ENCODE measurements at regions not wholly inside any gene's neighbourhood (a gene's known extent, or its start where the extent isn't known, plus 50 kb on each side); places are given as distances from the start of the nearest gene placed in this dataset.

DNA sequence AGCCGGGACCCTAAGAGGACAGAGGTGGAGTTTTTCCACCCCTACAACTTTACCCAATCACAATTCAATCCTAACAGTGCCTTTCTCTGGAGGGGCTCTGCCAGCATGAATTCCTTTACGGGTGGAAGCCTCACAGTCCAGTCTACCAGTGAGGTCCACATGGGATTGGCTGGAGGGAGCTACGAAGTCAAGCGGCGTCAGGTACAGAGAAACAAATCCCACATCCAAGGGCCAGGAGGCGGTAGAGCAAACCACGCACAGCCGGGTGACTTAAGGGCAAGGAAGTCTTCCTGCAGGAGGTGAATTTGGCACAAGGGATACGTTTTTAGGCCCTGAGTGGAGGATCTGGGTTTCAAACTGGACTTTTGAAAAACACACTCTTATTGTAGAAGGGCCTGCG is 199.6 kb downstream of the UQCRFS1 start:
- Histone ChIP-seq H3K36me3 (no peaks in the 10 kb centered on the region), H3K4me1 (no peaks in the 10 kb centered on the region), H3K27ac (no peak overlapping the region), H3K4me3 (no peak overlapping the region), H3K9me3 (no peaks in the 10 kb centered on the region), H3K27me3 (peaks cover 0 to 14% of the 10 kb centered on the region in 2 donors)
- TF ChIP-seq, protein P1, sequence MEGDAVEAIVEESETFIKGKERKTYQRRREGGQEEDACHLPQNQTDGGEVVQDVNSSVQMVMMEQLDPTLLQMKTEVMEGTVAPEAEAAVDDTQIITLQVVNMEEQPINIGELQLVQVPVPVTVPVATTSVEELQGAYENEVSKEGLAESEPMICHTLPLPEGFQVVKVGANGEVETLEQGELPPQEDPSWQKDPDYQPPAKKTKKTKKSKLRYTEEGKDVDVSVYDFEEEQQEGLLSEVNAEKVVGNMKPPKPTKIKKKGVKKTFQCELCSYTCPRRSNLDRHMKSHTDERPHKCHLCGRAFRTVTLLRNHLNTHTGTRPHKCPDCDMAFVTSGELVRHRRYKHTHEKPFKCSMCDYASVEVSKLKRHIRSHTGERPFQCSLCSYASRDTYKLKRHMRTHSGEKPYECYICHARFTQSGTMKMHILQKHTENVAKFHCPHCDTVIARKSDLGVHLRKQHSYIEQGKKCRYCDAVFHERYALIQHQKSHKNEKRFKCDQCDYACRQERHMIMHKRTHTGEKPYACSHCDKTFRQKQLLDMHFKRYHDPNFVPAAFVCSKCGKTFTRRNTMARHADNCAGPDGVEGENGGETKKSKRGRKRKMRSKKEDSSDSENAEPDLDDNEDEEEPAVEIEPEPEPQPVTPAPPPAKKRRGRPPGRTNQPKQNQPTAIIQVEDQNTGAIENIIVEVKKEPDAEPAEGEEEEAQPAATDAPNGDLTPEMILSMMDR (IDR thresholded peaks at IDR 0.05) = no peak
- no peak for TF ChIP-seq POLR2A (IDR thresholded peaks at IDR 0.05)
- no peak for TF ChIP-seq POLR2AphosphoS5 (IDR thresholded peaks at IDR 0.05)
- intact Hi-C loops (cut with DNase I; ENCODE audit: low total_unique reads) = no loop called here
- no peak for DNase-seq (ENCODE audit: low spot score in 2 of 2)

DNA sequence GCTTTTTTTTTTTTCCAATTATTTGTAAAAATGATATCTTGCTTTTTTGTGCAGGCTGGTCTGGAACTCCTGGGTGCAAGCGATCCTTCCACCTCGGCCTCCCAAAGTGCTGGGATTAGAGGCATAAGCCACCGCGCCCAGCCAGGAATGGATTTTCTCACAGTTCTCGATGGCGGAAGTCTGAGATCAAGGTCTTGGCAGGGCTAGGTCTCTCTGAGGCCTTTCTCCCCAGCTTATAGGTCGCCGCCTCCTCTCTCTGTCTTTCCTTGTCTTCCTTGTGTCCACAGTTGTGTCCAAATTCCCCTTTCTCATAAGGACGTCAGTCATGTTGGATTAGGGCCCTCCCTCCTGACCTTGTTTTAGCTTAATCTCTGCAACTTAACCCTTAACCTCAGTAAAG is 200.5 kb downstream of the UQCRFS1 start:
- Histone ChIP-seq H3K27ac (no peak overlapping the region), H3K9me3 (no peaks in the 10 kb centered on the region), H3K4me1 (no peaks in the 10 kb centered on the region), H3K4me3 (no peak overlapping the region), H3K36me3 (no peaks in the 10 kb centered on the region), H3K27me3 (peaks cover 0 to 14% of the 10 kb centered on the region in 2 donors)
- DNase-seq (ENCODE audit: low spot score in 2 of 2) = no peak
- TF ChIP-seq, protein P1 (IDR thresholded peaks at IDR 0.05) = no peak
- TF ChIP-seq POLR2A (IDR thresholded peaks at IDR 0.05) (no peak), POLR2AphosphoS5 (IDR thresholded peaks at IDR 0.05) (no peak)
- intact Hi-C loops (cut with DNase I; ENCODE audit: low total_unique reads) = no loop called here

DNA sequence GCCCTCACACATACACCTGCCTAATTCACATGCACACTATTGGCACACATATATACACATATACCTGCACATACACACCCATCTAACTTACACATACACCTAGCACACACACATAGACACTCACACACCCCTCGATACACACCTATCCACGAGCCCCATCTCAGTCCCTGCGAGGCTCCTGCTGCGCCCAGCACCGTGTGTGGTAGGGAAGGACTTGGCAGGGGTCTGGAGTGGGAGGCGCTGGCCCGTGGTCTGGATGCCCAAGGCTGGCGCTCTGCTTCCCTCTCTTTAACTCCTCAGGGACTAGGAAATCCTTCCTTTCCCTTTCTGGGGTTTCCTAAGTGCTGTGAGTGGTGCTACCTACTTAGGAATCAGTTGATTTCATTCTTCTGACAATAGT is 202.7 kb downstream of the UQCRFS1 start:
- Histone ChIP-seq H3K36me3 (no peaks in the 10 kb centered on the region), H3K9me3 (no peaks in the 10 kb centered on the region), H3K27me3 (peaks cover 0 to 3% of the 10 kb centered on the region in 2 donors), H3K4me3 (no peak overlapping the region), H3K4me1 (no peaks in the 10 kb centered on the region), H3K27ac (no peak overlapping the region)
- intact Hi-C loops (cut with DNase I; ENCODE audit: low total_unique reads) = no loop called here
- no peak for DNase-seq (ENCODE audit: low spot score in 2 of 2)
- no peak for TF ChIP-seq POLR2AphosphoS5 (IDR thresholded peaks at IDR 0.05)

DNA sequence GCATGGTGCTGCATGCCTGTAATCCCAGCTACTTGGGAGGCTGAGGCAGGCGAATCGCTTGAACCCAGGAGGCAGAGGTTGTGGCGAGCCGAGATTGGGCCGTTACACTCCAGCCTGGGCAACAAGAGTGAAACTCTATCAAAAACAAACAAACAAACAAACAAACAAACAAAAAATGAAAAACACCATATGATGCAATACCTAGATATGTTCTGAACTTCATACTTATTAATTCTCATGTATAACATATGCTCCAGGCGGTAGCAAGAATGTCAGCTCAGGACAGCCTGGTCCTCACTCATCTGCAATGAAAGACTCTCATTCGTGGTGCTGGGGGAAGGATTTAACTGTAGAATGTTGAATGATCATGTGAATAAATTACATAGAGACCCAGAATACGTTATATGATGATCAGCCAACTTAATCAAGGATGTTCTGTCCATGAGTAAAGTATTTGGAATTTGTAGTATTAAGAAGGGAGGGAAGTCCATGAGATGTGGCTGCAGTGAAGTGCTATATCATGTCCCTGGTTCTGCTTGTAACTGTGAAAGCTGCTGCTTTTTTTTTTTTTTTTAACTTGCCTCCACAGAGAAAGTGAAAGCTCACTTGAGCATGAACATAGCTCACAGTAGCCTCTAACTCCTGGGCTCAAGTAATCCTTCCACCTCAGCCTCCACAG is 206.8 kb downstream of the UQCRFS1 start:
- no peak for DNase-seq (ENCODE audit: low spot score in 2 of 2)
- Histone ChIP-seq H3K4me1 (no peaks in the 10 kb centered on the region), H3K27ac (no peak overlapping the region), H3K27me3 (no peaks in the 10 kb centered on the region), H3K9me3 (no peaks in the 10 kb centered on the region), H3K4me3 (no peak overlapping the region), H3K36me3 (no peaks in the 10 kb centered on the region)
- intact Hi-C loops (cut with DNase I; ENCODE audit: low total_unique reads) = no loop called here
- TF ChIP-seq POLR2AphosphoS5 (IDR thresholded peaks at IDR 0.05) = no peak
- TF ChIP-seq, protein P1 (IDR thresholded peaks at IDR 0.05) = no peak
- no peak for TF ChIP-seq POLR2A (IDR thresholded peaks at IDR 0.05)

DNA sequence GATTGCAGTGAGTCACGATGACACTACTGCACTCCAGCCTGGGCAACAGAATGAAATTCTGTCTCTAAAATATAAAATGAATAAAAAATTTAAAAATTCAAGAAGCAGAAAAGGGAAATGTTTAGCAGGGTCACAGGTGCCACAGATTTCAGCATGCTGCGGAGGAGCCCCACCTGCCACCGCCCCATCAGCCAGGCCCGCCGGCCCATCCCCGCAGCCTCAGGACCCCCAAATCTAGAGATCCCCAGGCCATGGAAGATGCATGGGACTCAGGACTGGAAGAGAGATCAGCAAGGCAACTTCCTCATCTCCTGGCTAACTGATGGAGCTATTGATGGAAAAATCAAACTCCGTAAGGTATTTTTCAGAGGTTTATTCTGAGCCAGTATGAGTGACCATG is 208.2 kb downstream of the UQCRFS1 start:
- Histone ChIP-seq H3K27ac (no peak overlapping the region), H3K4me3 (no peak overlapping the region), H3K27me3 (no peaks in the 10 kb centered on the region), H3K4me1 (no peaks in the 10 kb centered on the region), H3K36me3 (no peaks in the 10 kb centered on the region), H3K9me3 (no peaks in the 10 kb centered on the region)
- no peak for DNase-seq (ENCODE audit: low spot score in 2 of 2)
- no peak for TF ChIP-seq POLR2AphosphoS5 (IDR thresholded peaks at IDR 0.05)
- no peak for TF ChIP-seq POLR2A (IDR thresholded peaks at IDR 0.05)
- TF ChIP-seq, protein P1 (IDR thresholded peaks at IDR 0.05) = no peak
- intact Hi-C loops (cut with DNase I; ENCODE audit: low total_unique reads) = no loop called here
